Lower lobe of right lung (tissue), 2 donors: ENCODE measurements at regions not wholly inside any gene's neighbourhood (a gene's known extent, or its start where the extent isn't known, plus 50 kb on each side); places are given as distances from the start of the nearest gene placed in this dataset.

Experiments
- ATAC-seq, 2 donors: fragments of 200-7000 bp; cut with Tn5 transposase; one replicate each; pipeline ENCODE4 v1.9.1; 2020 to 2022; ENCODE audit warnings: mild to moderate bottlenecking in 2 of 2, moderate library complexity in 2 of 2
- DNase-seq: peaks from one replicate; pipeline ENCODE4 v3.0.0-alpha.2; 2020
- H3K27ac ChIP-seq: fragments of 200-600 bp; one replicate; pipeline ENCODE4 v1.8.0; 2022
- H3K27me3 ChIP-seq: fragments of 200-600 bp; one replicate; pipeline ENCODE4 v1.8.0; 2022; ENCODE audit warnings: low read depth
- H3K36me3 ChIP-seq: fragments of 200-600 bp; one replicate; pipeline ENCODE4 v1.8.0; 2022; ENCODE audit warnings: mild to moderate bottlenecking
- H3K4me1 ChIP-seq: fragments of 200-600 bp; one replicate; pipeline ENCODE4 v1.8.0; 2022
- H3K4me3 ChIP-seq: fragments of 200-600 bp; one replicate; pipeline ENCODE4 v1.8.0; 2022; ENCODE audit warnings: mild to moderate bottlenecking
- H3K9me3 ChIP-seq: fragments of 200-600 bp; one replicate; pipeline ENCODE4 v1.8.0; 2022
- CTCF ChIP-seq: fragments of 200-600 bp; IDR thresholded peaks from one replicate; pipeline ENCODE4 v1.8.0; 2022; ENCODE audit warnings: antibody characterized with exemption, mild to moderate bottlenecking
- intact Hi-C: fragments of 100-400 bp; cut with DNase I; formaldehyde crosslinking; loops from one replicate; pipeline ENCODE4 v1.11.0; 2022
- donor health status: DM: no; HTN: yes; CAD: no; lungs with severe emphysema.

GRCh38 chr4:98199247-98199646, 56.0 kb upstream of the STPG2 start:
- Histone ChIP-seq H3K36me3 (no peaks in the 10 kb centered on the region), H3K27ac (no peak overlapping the region), H3K4me3 (no peak overlapping the region), H3K9me3 (peaks cover 6% of the 10 kb centered on the region), H3K4me1 (no peaks in the 10 kb centered on the region), H3K27me3 (no peaks in the 10 kb centered on the region)
- no peak for ATAC-seq
- no peak for DNase-seq
- intact Hi-C loops, result no loop called here
- no peak for TF ChIP-seq CTCF

- Histone ChIP-seq H3K4me3 (no peak overlapping the region), H3K4me1 (no peaks in the 10 kb centered on the region), H3K9me3 (peaks cover 26% of the 10 kb centered on the region), H3K36me3 (no peaks in the 10 kb centered on the region), H3K27me3 (no peaks in the 10 kb centered on the region), H3K27ac (no peak overlapping the region)
- no peak for TF ChIP-seq CTCF
- intact Hi-C loops, result no loop called here
- ATAC-seq (no peak), DNase-seq (no peak)
Measured at GRCh38 chr4:98195005-98195404, 51.7 kb upstream of the STPG2 start.

GRCh38 chr4:98193459-98194105, 50.3 kb upstream of the STPG2 start:
- TF ChIP-seq CTCF, result no peak
- Histone ChIP-seq H3K27me3 (no peaks in the 10 kb centered on the region), H3K4me1 (no peaks in the 10 kb centered on the region), H3K36me3 (no peaks in the 10 kb centered on the region), H3K9me3 (peaks cover 26% of the 10 kb centered on the region), H3K27ac (no peak overlapping the region), H3K4me3 (no peak overlapping the region)
- ATAC-seq, result no peak
- no peak for DNase-seq
- intact Hi-C loops, result no loop called here
